ENCODE measurements at regions not wholly inside any gene's neighbourhood (a gene's known extent, or its start where the extent isn't known, plus 50 kb on each side); places are given as distances from the start of the nearest gene placed in this dataset.

GRCh38 chr19:31770223-31770622, 421.0 kb upstream of the TSHZ3 start:
- dilution Hi-C loops (cut with MboI; ENCODE audit: extremely low pct_ligation_motif_present, low sequenced_read_pairs): no loop called here
- H2AFZ ChIP-seq (ENCODE audit: control insufficient read depth, low read length): no peak overlapping the region
- H3K4me1 ChIP-seq (ENCODE audit: control insufficient read depth, extremely low read depth, insufficient read depth, low read length): no peaks in the 10 kb centered on the region
- H3K4me3 ChIP-seq (ENCODE audit: control insufficient read depth in 2 of 3, extremely low read depth in 1 of 3, insufficient read depth in 2 of 3, low read depth in 1 of 3, low read length in 3 of 3): no peak overlapping the region
- H3K9me3 ChIP-seq (ENCODE audit: control insufficient read depth, low read depth, low read length): peaks cover 8% of the 10 kb centered on the region
- no peaks in the 10 kb centered on the region for H3K79me2 ChIP-seq (ENCODE audit: control insufficient read depth, insufficient read depth, low read length)
- H4K20me1 ChIP-seq (ENCODE audit: control insufficient read depth, extremely low read depth, insufficient read depth, low read length): no peaks in the 10 kb centered on the region
- no peak overlapping the region for H3K27ac ChIP-seq (ENCODE audit: control insufficient read depth, insufficient read depth, low read length)
- no peaks in the 10 kb centered on the region for H3K9me1 ChIP-seq (ENCODE audit: control insufficient read depth, extremely low read depth, insufficient read depth, low read length)
- DNase-seq (ENCODE audit: low read depth, low spot score): no peak
- H3K4me2 ChIP-seq (ENCODE audit: control insufficient read depth, extremely low read depth, insufficient read depth, low read depth, low read length): no peak overlapping the region
- no peaks in the 10 kb centered on the region for H3K27me3 ChIP-seq (ENCODE audit: control insufficient read depth, extremely low read depth, insufficient read depth, low read length)
- no peaks in the 10 kb centered on the region for H3K36me3 ChIP-seq (ENCODE audit: control insufficient read depth in 2 of 2, extremely low read depth in 1 of 2, insufficient read depth in 2 of 2, low read length in 2 of 2)
- no peak overlapping the region for H3K9ac ChIP-seq (ENCODE audit: control insufficient read depth, extremely low read depth, insufficient read depth, low read length)
- no peak for FAIRE-seq
- no peak for TF ChIP-seq EZH2 (IDR thresholded peaks at IDR 0.05; ENCODE audit: low read length)
- TF ChIP-seq, protein P1, sequence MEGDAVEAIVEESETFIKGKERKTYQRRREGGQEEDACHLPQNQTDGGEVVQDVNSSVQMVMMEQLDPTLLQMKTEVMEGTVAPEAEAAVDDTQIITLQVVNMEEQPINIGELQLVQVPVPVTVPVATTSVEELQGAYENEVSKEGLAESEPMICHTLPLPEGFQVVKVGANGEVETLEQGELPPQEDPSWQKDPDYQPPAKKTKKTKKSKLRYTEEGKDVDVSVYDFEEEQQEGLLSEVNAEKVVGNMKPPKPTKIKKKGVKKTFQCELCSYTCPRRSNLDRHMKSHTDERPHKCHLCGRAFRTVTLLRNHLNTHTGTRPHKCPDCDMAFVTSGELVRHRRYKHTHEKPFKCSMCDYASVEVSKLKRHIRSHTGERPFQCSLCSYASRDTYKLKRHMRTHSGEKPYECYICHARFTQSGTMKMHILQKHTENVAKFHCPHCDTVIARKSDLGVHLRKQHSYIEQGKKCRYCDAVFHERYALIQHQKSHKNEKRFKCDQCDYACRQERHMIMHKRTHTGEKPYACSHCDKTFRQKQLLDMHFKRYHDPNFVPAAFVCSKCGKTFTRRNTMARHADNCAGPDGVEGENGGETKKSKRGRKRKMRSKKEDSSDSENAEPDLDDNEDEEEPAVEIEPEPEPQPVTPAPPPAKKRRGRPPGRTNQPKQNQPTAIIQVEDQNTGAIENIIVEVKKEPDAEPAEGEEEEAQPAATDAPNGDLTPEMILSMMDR (optimal IDR thresholded peaks at IDR 0.05 in 1 of 3, IDR thresholded peaks at IDR 0.05 in 1 of 3, conservative IDR thresholded peaks at IDR 0.05 in 1 of 3; ENCODE audit: extremely low read depth in 1 of 3, insufficient read depth in 2 of 3, low read length in 3 of 3): no peak

- H3K9ac ChIP-seq (ENCODE audit: control insufficient read depth, extremely low read depth, insufficient read depth, low read length): no peak overlapping the region
- H3K27me3 ChIP-seq (ENCODE audit: control insufficient read depth, extremely low read depth, insufficient read depth, low read length): no peaks in the 10 kb centered on the region
- no peaks in the 10 kb centered on the region for H3K36me3 ChIP-seq (ENCODE audit: control insufficient read depth in 2 of 2, extremely low read depth in 1 of 2, insufficient read depth in 2 of 2, low read length in 2 of 2)
- H3K4me3 ChIP-seq (ENCODE audit: control insufficient read depth in 2 of 3, extremely low read depth in 1 of 3, insufficient read depth in 2 of 3, low read depth in 1 of 3, low read length in 3 of 3): no peak overlapping the region
- H3K27ac ChIP-seq (ENCODE audit: control insufficient read depth, insufficient read depth, low read length): no peak overlapping the region
- no peak overlapping the region for H2AFZ ChIP-seq (ENCODE audit: control insufficient read depth, low read length)
- dilution Hi-C loops (cut with MboI; ENCODE audit: extremely low pct_ligation_motif_present, low sequenced_read_pairs): no loop called here
- H3K9me3 ChIP-seq (ENCODE audit: control insufficient read depth, low read depth, low read length): peaks cover 9% of the 10 kb centered on the region
- TF ChIP-seq, protein P1 (optimal IDR thresholded peaks at IDR 0.05 in 1 of 3, IDR thresholded peaks at IDR 0.05 in 1 of 3, conservative IDR thresholded peaks at IDR 0.05 in 1 of 3; ENCODE audit: extremely low read depth in 1 of 3, insufficient read depth in 2 of 3, low read length in 3 of 3): no peak
- no peak for TF ChIP-seq EZH2 (IDR thresholded peaks at IDR 0.05; ENCODE audit: low read length)
- DNase-seq (ENCODE audit: low read depth, low spot score) (no peak), FAIRE-seq (no peak)
- H3K4me1 ChIP-seq (ENCODE audit: control insufficient read depth, extremely low read depth, insufficient read depth, low read length): no peaks in the 10 kb centered on the region
- no peaks in the 10 kb centered on the region for H3K79me2 ChIP-seq (ENCODE audit: control insufficient read depth, insufficient read depth, low read length)
- H3K9me1 ChIP-seq (ENCODE audit: control insufficient read depth, extremely low read depth, insufficient read depth, low read length): no peaks in the 10 kb centered on the region
- no peak overlapping the region for H3K4me2 ChIP-seq (ENCODE audit: control insufficient read depth, extremely low read depth, insufficient read depth, low read depth, low read length)
- H4K20me1 ChIP-seq (ENCODE audit: control insufficient read depth, extremely low read depth, insufficient read depth, low read length): no peaks in the 10 kb centered on the region
These were observed 423.7 kb upstream of the TSHZ3 start for GRCh38 chr19:31772915-31773314.

Measured in keratinocyte (primary cell).